ENCODE measurements at regions not wholly inside any gene's neighbourhood (a gene's known extent, or its start where the extent isn't known, plus 50 kb on each side); places are given as distances from the start of the nearest gene placed in this dataset.
"Not testable (repeated sequence)": the region's sequence is repeated elsewhere in the genome, so short reads cannot be mapped to it uniquely, and the experiment has no call there.

GRCh38 chr16:65808790-65809189, 557.7 kb upstream of the CDH5 start:
- no peak for DNase-seq (ENCODE audit: low read depth in 2 of 2)

GRCh38 chr16:65807858-65808257, 558.6 kb upstream of the CDH5 start:
- DNase-seq (ENCODE audit: low read depth in 2 of 2): no peak

GRCh38 chr16:65805704-65806103, 560.8 kb upstream of the CDH5 start:
- DNase-seq (ENCODE audit: low read depth in 2 of 2): not testable (repeated sequence)

- DNase-seq (ENCODE audit: low read depth in 2 of 2): no peak
Measured at GRCh38 chr16:65796481-65796880, 570.0 kb upstream of the CDH5 start.

- no peak for DNase-seq (ENCODE audit: low read depth in 2 of 2)
Measured at GRCh38 chr16:65794973-65795372, 571.5 kb upstream of the CDH5 start.

- no peak for DNase-seq (ENCODE audit: low read depth in 2 of 2)
Measured at GRCh38 chr16:65793781-65794180, 572.7 kb upstream of the CDH5 start.

- no peak for DNase-seq (ENCODE audit: low read depth in 2 of 2)
Measured at GRCh38 chr16:65790768-65791167, 575.7 kb upstream of the CDH5 start.

GRCh38 chr16:65789161-65789945, 577.1 kb upstream of the CDH5 start:
- no peak for DNase-seq (ENCODE audit: low read depth in 2 of 2)

- DNase-seq (ENCODE audit: low read depth in 2 of 2): no peak
Measured at GRCh38 chr16:65788434-65789140, 577.9 kb upstream of the CDH5 start.

- no peak for DNase-seq (ENCODE audit: low read depth in 2 of 2)
Measured at GRCh38 chr16:65787921-65788320, 578.6 kb upstream of the CDH5 start.

GRCh38 chr16:65786916-65787315, 579.6 kb upstream of the CDH5 start:
- DNase-seq (ENCODE audit: low read depth in 2 of 2): no peak

GRCh38 chr16:65783709-65784474, 582.6 kb upstream of the CDH5 start:
- no peak for DNase-seq (ENCODE audit: low read depth in 2 of 2)

GRCh38 chr16:65782611-65783600, 583.6 kb upstream of the CDH5 start:
- DNase-seq (ENCODE audit: low read depth in 2 of 2): no peak

GRCh38 chr16:65781855-65782254, 584.6 kb upstream of the CDH5 start:
- no peak for DNase-seq (ENCODE audit: low read depth in 2 of 2)

GRCh38 chr16:65781363-65781762, 585.1 kb upstream of the CDH5 start:
- no peak for DNase-seq (ENCODE audit: low read depth in 2 of 2)

GRCh38 chr16:65779201-65779600, 587.3 kb upstream of the CDH5 start:
- DNase-seq (ENCODE audit: low read depth in 2 of 2): no peak

GRCh38 chr16:65776639-65777183, 589.8 kb upstream of the CDH5 start:
- no peak for DNase-seq (ENCODE audit: low read depth in 2 of 2)

GRCh38 chr16:65775829-65776228, 590.7 kb upstream of the CDH5 start:
- DNase-seq (ENCODE audit: low read depth in 2 of 2): no peak

GRCh38 chr16:65774350-65774749, 592.1 kb upstream of the CDH5 start:
- no peak for DNase-seq (ENCODE audit: low read depth in 2 of 2)

GRCh38 chr16:65773301-65773874, 593.1 kb upstream of the CDH5 start:
- no peak for DNase-seq (ENCODE audit: low read depth in 2 of 2)

Measured in stimulated activated CD8-positive, alpha-beta memory T cell treated with anti-CD3 and anti-CD28 coated beads, Interleukin-2, amount 100 ng/mL, for 1 hour (primary cell).